GM21367 (cell line): ENCODE measurements at regions not wholly inside any gene's neighbourhood (a gene's known extent, or its start where the extent isn't known, plus 50 kb on each side); places are given as distances from the start of the nearest gene placed in this dataset.
"Not testable (repeated sequence)": the region's sequence is repeated elsewhere in the genome, so short reads cannot be mapped to it uniquely, and the experiment has no call there.

ENCODE experiments used
- ATAC-seq: cut with Tn5 transposase; IDR thresholded peaks from one replicate; pipeline ENCODE4 v1.9.1; 2021; ENCODE audit not compliant: unreplicated experiment

GRCh38 chr10:33867199-33867789 lies 532.8 kb upstream of the NRP1 start:
- not testable (repeated sequence) for ATAC-seq

- ATAC-seq: no peak
Observed at GRCh38 chr10:33863352-33863751, 528.9 kb upstream of the NRP1 start.

GRCh38 chr10:33862536-33863105 lies 528.2 kb upstream of the NRP1 start:
- no peak for ATAC-seq

GRCh38 chr10:33861833-33862232 lies 527.4 kb upstream of the NRP1 start:
- no peak for ATAC-seq

- no peak for ATAC-seq
Observed at GRCh38 chr10:33861016-33861704, 526.7 kb upstream of the NRP1 start.

- no peak for ATAC-seq
Observed at GRCh38 chr10:33860552-33860951, 526.1 kb upstream of the NRP1 start.

- ATAC-seq: no peak
Observed at GRCh38 chr10:33859319-33860022, 525.0 kb upstream of the NRP1 start.

GRCh38 chr10:33858326-33858725 lies 523.9 kb upstream of the NRP1 start:
- no peak for ATAC-seq

GRCh38 chr10:33853221-33853620 lies 518.8 kb upstream of the NRP1 start:
- ATAC-seq: not testable (repeated sequence)

- no peak for ATAC-seq
Observed at GRCh38 chr10:33843379-33843778, 508.9 kb upstream of the NRP1 start.

GRCh38 chr10:33841678-33842077 lies 507.2 kb upstream of the NRP1 start:
- ATAC-seq: no peak

GRCh38 chr10:33838731-33839130 lies 504.3 kb upstream of the NRP1 start:
- ATAC-seq: no peak

GRCh38 chr10:33837736-33838135 lies 503.3 kb upstream of the NRP1 start:
- ATAC-seq: no peak

- ATAC-seq: no peak
Observed at GRCh38 chr10:33835556-33835955, 501.1 kb upstream of the NRP1 start.

GRCh38 chr10:33833566-33833965 lies 499.1 kb upstream of the NRP1 start:
- no peak for ATAC-seq

- no peak for ATAC-seq
Observed at GRCh38 chr10:33832124-33832787, 497.8 kb upstream of the NRP1 start.

GRCh38 chr10:33831591-33831990 lies 497.1 kb upstream of the NRP1 start:
- no peak for ATAC-seq

GRCh38 chr10:33829899-33830298 lies 495.4 kb upstream of the NRP1 start:
- not testable (repeated sequence) for ATAC-seq

- no peak for ATAC-seq
Observed at GRCh38 chr10:33828592-33828991, 494.1 kb upstream of the NRP1 start.

GRCh38 chr10:33826186-33826585 lies 491.7 kb upstream of the NRP1 start:
- ATAC-seq: no peak

GRCh38 chr10:33822774-33823173 lies 488.3 kb upstream of the NRP1 start:
- ATAC-seq: no peak
